HG03139 (cell line): ENCODE measurements at regions not wholly inside any gene's neighbourhood (a gene's known extent, or its start where the extent isn't known, plus 50 kb on each side); places are given as distances from the start of the nearest gene placed in this dataset.

ENCODE experiments used
- ATAC-seq: cut with Tn5 transposase; IDR thresholded peaks from one replicate; pipeline ENCODE4 v1.9.1; 2021; ENCODE audit not compliant: unreplicated experiment

- ATAC-seq: no peak
Observed at GRCh38 chr2:76326636-76327035, 615.9 kb upstream of the GCFC2 start.

GRCh38 chr2:76323381-76323780 lies 612.7 kb upstream of the GCFC2 start:
- no peak for ATAC-seq

GRCh38 chr2:76320716-76321115 lies 610.0 kb upstream of the GCFC2 start:
- no peak for ATAC-seq

DNA sequence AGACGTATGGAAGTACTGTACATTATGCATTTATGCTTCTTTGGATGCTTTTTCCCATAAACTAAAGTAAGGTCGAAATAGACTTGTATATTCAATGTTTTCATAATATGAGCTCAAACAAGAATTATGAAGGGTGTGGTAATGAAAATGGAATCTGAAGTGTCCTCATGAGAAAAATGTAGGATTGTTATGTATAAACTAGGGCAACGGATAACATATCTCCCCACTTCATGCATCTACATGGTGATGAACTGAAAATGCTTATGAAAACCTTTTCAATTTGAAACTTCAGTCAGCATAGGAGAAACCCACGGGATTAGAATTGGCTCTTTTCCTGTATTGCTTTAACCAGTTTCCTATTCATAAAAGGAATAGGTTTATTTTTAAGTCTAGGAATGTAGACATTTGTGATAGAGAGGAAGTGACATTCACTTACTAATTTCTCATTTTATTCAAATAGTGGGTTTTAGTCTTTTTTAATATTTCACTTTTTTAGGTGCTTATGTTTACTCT lies 608.2 kb upstream of the GCFC2 start:
- ATAC-seq: no peak

DNA sequence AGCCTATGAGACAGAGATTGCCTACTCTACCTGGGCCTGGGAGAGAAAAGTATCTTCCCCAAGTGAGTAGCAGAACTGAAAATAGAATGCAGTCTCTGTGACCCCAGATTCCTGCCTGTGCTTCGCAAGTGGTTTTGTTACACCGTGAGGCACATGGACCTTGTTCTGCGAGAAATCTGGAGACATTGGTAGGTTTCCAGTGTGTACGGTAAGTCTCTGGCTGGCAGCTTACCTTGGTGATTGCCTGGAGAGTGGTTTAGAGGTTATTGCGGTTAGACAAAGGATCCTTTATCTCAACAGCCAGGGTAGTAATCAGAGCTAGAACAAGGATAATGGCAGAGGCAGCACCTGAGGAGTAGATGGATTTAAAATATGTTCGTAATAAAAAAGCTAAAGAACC lies 606.0 kb upstream of the GCFC2 start:
- ATAC-seq: no peak

DNA sequence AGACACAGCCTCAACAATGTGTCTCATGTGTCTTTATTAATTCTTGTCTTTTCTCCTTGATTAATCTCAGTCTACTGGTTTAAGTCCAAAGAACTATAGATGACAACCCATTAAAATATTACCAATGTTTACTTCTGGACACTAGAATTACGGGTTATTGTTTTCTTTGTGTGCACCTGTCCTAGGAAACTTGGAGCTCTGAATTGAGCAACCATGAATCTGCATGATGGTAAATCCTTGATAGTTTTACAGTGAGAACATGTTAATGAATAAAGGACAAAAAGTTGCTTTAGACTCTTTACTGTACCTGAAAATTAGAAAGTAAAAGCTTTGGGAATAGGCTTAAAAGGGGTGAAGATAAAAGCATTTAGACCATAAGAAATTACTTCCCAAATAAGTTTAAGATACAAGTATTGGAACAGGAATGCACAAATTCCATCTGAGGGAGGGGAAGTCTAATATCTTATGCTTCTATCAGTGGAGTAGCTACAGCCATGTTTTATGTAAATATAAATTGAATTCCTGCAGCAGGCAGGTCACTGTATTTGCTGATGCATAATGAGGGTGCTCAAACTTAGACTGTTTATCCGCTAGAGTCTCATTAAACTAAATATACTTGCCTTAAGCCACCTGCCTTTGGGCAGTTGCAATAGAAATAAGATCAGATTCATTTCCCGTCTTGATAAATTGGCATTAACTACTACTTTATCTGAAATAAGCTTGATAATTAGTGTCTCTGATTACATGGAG lies 603.7 kb upstream of the GCFC2 start:
- ATAC-seq: no peak

- ATAC-seq: no peak
Observed at GRCh38 chr2:76312236-76312635, 601.5 kb upstream of the GCFC2 start.

- ATAC-seq: no peak
Observed at GRCh38 chr2:76311728-76312127, 601.0 kb upstream of the GCFC2 start.

DNA sequence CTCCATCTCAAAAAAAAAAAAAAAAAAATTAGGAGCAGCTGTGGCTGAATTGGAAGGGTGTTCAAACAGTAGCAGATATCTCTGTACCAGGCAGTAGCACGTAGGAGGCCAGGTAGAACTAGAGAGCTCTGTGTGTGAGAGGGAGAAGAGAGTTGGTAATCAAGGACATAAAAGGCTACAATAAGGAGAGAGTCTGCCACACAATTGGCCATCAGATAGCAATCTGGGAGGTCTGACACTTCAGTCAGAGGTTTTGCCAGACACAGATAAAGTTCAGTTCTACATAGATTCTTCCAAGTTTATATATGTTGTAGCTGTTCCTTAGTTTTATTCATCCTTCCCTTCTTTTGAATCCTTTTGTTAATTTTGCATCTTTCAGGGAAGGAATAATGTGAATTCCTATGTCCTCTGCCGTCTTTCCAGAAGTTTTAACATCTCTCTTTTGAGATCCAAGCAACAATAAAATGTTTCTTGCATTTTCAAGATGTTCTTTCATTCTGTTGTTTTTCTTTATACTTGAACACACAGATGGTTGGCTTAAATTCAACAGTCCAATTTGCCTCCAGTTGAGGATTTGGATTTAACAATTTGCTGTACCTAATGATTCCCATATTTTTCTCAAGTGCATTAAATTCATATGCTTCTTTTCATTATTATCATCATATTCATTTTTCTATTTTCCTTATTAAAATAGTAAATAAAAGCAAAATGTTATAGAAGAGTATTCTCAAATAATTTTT lies 600.3 kb upstream of the GCFC2 start:
- no peak for ATAC-seq

DNA sequence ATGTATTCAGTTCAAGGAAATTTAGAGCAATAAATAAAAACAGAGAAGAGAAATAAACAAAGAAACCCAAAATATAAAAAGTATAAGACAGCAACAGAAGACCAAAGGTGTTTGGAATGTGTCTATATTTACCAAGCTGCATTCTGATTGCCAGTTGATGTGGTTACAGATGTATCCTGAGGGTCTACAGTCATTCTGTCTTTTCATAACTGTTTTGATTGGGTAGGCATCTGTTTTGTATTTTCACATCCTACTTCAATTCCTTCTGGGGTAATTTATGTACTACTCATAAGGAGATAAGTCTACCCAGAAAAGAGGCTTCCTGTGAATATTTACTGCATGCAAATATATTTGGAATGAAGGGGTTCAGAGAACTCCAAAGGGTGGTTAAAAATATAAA lies 596.8 kb upstream of the GCFC2 start:
- ATAC-seq: no peak

GRCh38 chr2:76298041-76298440 lies 587.3 kb upstream of the GCFC2 start:
- no peak for ATAC-seq

DNA sequence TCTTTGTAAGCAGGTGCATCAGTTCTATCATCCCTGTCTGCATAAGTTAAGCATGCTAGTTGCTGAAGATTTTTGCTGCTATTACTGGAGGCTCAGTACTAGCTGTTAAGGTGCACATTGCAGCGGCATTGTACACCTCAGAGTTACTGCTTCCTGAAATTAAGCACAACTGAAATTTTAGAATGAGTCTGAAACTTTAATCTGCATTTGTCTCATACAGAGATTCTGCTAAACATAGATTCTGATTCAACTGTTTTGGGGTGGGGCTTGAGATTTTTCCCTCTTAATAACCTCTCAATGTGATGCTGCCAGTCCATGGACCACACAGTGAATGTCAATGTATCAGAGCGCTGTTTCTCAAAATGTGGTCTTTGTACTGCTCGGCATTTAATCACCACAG lies 585.7 kb upstream of the GCFC2 start:
- ATAC-seq: no peak

GRCh38 chr2:76295762-76296161 lies 585.0 kb upstream of the GCFC2 start:
- no peak for ATAC-seq

DNA sequence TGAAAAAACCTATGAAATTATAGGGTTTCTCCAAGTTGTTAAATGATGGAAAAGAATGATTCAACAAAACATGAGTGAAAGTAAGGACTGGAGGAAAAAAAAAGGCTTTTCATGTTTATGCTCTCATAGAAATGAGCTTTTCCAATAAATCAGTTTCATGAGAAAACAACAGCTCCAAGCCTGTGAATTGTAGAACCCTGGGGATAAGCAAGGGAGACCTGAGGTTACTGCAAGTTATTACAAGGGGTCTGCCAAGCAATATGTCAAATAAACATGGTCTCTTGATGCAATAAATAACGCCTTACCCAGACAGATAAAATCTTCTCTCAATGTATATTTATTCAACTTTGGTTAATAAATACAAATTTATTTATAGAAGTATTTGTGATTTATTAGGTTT lies 577.9 kb upstream of the GCFC2 start:
- no peak for ATAC-seq

GRCh38 chr2:76288146-76288545 lies 577.4 kb upstream of the GCFC2 start:
- ATAC-seq: no peak

- no peak for ATAC-seq
Observed at GRCh38 chr2:76283350-76283749, 572.6 kb upstream of the GCFC2 start.

- ATAC-seq: no peak
Observed at GRCh38 chr2:76281156-76281841, 570.6 kb upstream of the GCFC2 start.

- no peak for ATAC-seq
Observed at GRCh38 chr2:76280686-76281085, 570.0 kb upstream of the GCFC2 start.

GRCh38 chr2:76279142-76279541 lies 568.4 kb upstream of the GCFC2 start:
- ATAC-seq: no peak

DNA sequence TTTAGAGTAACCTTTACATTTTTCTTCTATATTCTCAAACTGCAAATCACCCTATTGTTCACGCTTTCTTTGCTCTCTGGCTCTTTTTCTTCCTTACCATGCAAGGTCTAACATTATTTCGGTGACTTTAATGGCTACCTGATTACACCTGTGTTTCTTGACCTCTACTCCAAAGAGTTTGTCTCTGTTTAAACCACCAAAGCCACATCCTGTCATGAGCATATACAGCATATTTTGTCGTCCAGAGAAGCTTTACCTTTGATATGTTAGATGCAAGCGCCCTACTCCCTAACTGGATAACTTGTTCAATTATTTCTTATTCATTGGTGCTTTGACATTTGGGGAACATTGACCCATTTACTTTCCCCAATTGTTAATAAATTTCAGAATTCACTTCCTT lies 565.1 kb upstream of the GCFC2 start:
- ATAC-seq: no peak

DNA sequence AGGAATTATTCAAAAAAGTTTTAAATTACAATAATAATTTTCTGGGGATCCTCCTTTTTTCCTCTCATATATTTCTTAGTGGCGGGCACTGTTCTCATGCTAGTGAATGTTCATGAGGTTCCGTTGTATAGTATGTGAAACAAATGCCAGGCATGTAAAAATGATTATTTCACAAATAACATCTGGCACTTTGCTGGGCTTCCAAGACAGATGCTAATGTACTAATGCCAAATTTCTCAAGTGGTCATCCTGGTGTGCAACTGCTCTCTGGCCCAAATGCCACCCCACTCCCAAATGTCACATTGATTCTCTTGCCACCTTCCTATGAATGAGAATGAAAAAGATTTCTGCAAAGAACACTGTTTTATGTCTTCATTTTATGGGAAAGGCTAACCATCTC lies 564.0 kb upstream of the GCFC2 start:
- no peak for ATAC-seq

GRCh38 chr2:76274160-76274559 lies 563.4 kb upstream of the GCFC2 start:
- ATAC-seq: no peak
